H1 (cell line): ENCODE measurements at regions not wholly inside any gene's neighbourhood (a gene's known extent, or its start where the extent isn't known, plus 50 kb on each side); places are given as distances from the start of the nearest gene placed in this dataset.

Experiments used
- ATF2 ChIP-seq: IDR thresholded peaks from 2 replicates; pipeline ENCODE4 v1.6.1; 2012; ENCODE audit warnings: low read length, inconsistent platforms

- TF ChIP-seq ATF2: no peak
- TF ChIP-seq, all 59 proteins: peak for 0
Observed at GRCh38 chr5:117860550-117860949, 1127.8 kb downstream of the DTWD2 start (continued).
